ENCODE measurements at regions not wholly inside any gene's neighbourhood (a gene's known extent, or its start where the extent isn't known, plus 50 kb on each side); places are given as distances from the start of the nearest gene placed in this dataset.
"Not testable (repeated sequence)": the region's sequence is repeated elsewhere in the genome, so short reads cannot be mapped to it uniquely, and the experiment has no call there.

- TF ChIP-seq ARID4B (CRISPR knock-in tag; IDR thresholded peaks at IDR 0.05; ENCODE audit: borderline replicate concordance), result no peak
These were observed 106.5 kb upstream of the NT5E start (continued) for GRCh38 chr6:85343428-85343827.

DNA sequence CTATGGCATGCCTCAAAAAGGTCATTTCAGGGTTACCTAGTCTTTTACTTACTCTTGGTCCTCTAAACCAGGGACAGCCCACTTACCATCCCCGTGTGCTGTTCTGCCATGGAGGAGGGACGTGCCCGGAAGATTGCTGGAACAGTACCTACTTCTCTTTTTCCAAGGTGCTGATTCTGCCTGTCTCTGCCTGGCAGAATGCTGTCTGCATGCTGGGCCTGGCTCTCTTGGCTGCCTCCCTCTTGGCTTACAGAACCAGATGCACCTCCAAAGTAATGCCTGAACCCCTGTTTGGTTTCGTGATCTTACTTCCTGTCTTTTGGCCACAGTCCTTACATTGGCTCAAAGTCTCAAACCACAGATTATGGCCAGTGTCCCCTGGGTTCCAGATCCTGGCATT, 120.7 kb upstream of the NT5E start:
- H3K4me3 Mint-ChIP-seq, result no peak overlapping the region
- H3K36me3 Mint-ChIP-seq, result no peaks in the 10 kb centered on the region
- no peak for DNase-seq (ENCODE audit: low spot score)
- TF ChIP-seq ATF1 (CRISPR knock-in tag; IDR thresholded peaks at IDR 0.05) (no peak), ZNF671 (CRISPR knock-in tag; IDR thresholded peaks at IDR 0.05) (no peak), NFE2L1 (CRISPR knock-in tag; IDR thresholded peaks at IDR 0.05) (no peak), SOX15 (CRISPR knock-in tag; IDR thresholded peaks at IDR 0.05) (no peak), PRRX2 (CRISPR knock-in tag; IDR thresholded peaks at IDR 0.05) (no peak), EMX1 (CRISPR knock-in tag; IDR thresholded peaks at IDR 0.05) (no peak), ZNF232 (CRISPR knock-in tag; IDR thresholded peaks at IDR 0.05) (no peak), ZNF396 (CRISPR knock-in tag; IDR thresholded peaks at IDR 0.05; ENCODE audit: borderline replicate concordance) (no peak), ZMAT4 (CRISPR knock-in tag; IDR thresholded peaks at IDR 0.05) (no peak)
- CTCF ChIA-PET, result no interaction called here
- H3K27ac Mint-ChIP-seq, result no peak overlapping the region
- H3K27me3 Mint-ChIP-seq (ENCODE audit: low read depth), result no peaks in the 10 kb centered on the region
- POLR2A ChIA-PET, result interaction anchor here (0.6 kb wide), 1 partner anchor 314 kb away, joined by 5 read pairs; the partner anchor contains the start of gene SYNCRIP
- ATAC-seq, result no peak
- H3K9me3 Mint-ChIP-seq, result peaks cover 5% of the 10 kb centered on the region; the same call in 1 of the 2 replicates
- no peaks in the 10 kb centered on the region for H3K4me1 Mint-ChIP-seq

GRCh38 chr6:85325811-85326210, 124.1 kb upstream of the NT5E start:
- H3K27me3 Mint-ChIP-seq (ENCODE audit: low read depth); H3K4me1 Mint-ChIP-seq; H3K4me3 Mint-ChIP-seq; H3K9me3 Mint-ChIP-seq; H3K36me3 Mint-ChIP-seq; H3K27ac Mint-ChIP-seq; ATAC-seq; POLR2A ChIA-PET; DNase-seq (ENCODE audit: low spot score): not testable (repeated sequence)
- CTCF ChIA-PET, result interaction anchor here (1.7 to 2.0 kb wide), 2 partner anchors 157 to 199 kb away, joined by 3 to 7 read pairs; no protein-coding TSS in a partner anchor

GRCh38 chr6:85323435-85324040, 126.3 kb upstream of the NT5E start:
- H3K27ac Mint-ChIP-seq, result no peak overlapping the region
- TF ChIP-seq, protein P1, sequence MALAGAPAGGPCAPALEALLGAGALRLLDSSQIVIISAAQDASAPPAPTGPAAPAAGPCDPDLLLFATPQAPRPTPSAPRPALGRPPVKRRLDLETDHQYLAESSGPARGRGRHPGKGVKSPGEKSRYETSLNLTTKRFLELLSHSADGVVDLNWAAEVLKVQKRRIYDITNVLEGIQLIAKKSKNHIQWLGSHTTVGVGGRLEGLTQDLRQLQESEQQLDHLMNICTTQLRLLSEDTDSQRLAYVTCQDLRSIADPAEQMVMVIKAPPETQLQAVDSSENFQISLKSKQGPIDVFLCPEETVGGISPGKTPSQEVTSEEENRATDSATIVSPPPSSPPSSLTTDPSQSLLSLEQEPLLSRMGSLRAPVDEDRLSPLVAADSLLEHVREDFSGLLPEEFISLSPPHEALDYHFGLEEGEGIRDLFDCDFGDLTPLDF (CRISPR knock-in tag; IDR thresholded peaks at IDR 0.05), result no peak
- TF ChIP-seq CTCF (IDR thresholded peaks at IDR 0.05), result peak; percentile 82
- peaks cover 9% of the 10 kb centered on the region for H3K36me3 Mint-ChIP-seq
- CTCF ChIA-PET, result interaction anchor here (0.6 to 1.8 kb wide), 11 partner anchors 9 to 901 kb away, joined by 3 to 9 read pairs (median 3); no protein-coding TSS in a partner anchor
- no peak overlapping the region for H3K4me3 Mint-ChIP-seq
- peaks cover 3% of the 10 kb centered on the region; the same call in 1 of the 2 replicates for H3K4me1 Mint-ChIP-seq
- POLR2A ChIA-PET, result no interaction called here
- DNase-seq (ENCODE audit: low spot score), result peak; percentile 88
- peak; percentile 90 for ATAC-seq
- H3K9me3 Mint-ChIP-seq, result peaks cover 16% of the 10 kb centered on the region
- H3K27me3 Mint-ChIP-seq (ENCODE audit: low read depth), result no peaks in the 10 kb centered on the region; the same call in 1 of the 2 replicates

All from WTC11 (cell line).